ENCODE measurements at regions not wholly inside any gene's neighbourhood (a gene's known extent, or its start where the extent isn't known, plus 50 kb on each side); places are given as distances from the start of the nearest gene placed in this dataset.

- Histone ChIP-seq H3K4ac (ENCODE audit: low read length) (no peak overlapping the region), H4K91ac (ENCODE audit: low read depth, low read length, poor library complexity) (no peak overlapping the region), H3K18ac (ENCODE audit: low read length) (no peak overlapping the region), H3K9me3 (replicated peaks in 1 of 2; ENCODE audit: control insufficient read depth in 2 of 2, insufficient read depth in 1 of 2, low read depth in 1 of 2, low read length in 2 of 2) (peaks cover 0 to 9% of the 10 kb centered on the region in 2 donors), H2AK5ac (ENCODE audit: low read depth, low read length) (no peak overlapping the region), H2BK5ac (ENCODE audit: low read length) (no peak overlapping the region), H3K36me3 (replicated peaks in 1 of 2; ENCODE audit: control insufficient read depth in 2 of 2, insufficient read depth in 2 of 2, low read length in 2 of 2) (no peaks in the 10 kb centered on the region), H3K27ac (replicated peaks; ENCODE audit: low read length) (no peak overlapping the region), H3K4me3 (ENCODE audit: low read length in 2 of 2) (no peak overlapping the region), H3K79me1 (ENCODE audit: low read depth, low read length) (no peaks in the 10 kb centered on the region), H3K14ac (ENCODE audit: low read length) (no peak overlapping the region), H2BK15ac (ENCODE audit: low read length) (no peak overlapping the region), H2BK120ac (ENCODE audit: low read depth, low read length) (no peak overlapping the region), H3K4me1 (ENCODE audit: control insufficient read depth in 2 of 2, insufficient read depth in 1 of 2, low read depth in 1 of 2, low read length in 2 of 2) (peaks cover 4% of the 10 kb centered on the region in 2 donors), H3K9ac (ENCODE audit: low read depth, low read length, poor library complexity) (no peak overlapping the region), H2BK12ac (ENCODE audit: low read length) (no peak overlapping the region), H3K4me2 (ENCODE audit: insufficient read depth, low read length, poor library complexity, severe bottlenecking) (no peak overlapping the region), H4K8ac (ENCODE audit: low read depth, low read length) (no peak overlapping the region), H2AFZ (ENCODE audit: low read length) (no peak overlapping the region), H3K23ac (ENCODE audit: low read depth, low read length, poor library complexity) (no peak overlapping the region), H3K27me3 (ENCODE audit: control insufficient read depth in 3 of 3, insufficient read depth in 3 of 3, low read depth in 1 of 3, low read length in 3 of 3) (peaks cover 19 to 43% (median 34%) of the 10 kb centered on the region in 3 experiments)
- no CpG with 5 or more reads among the region's 4 CpGs for WGBS, 2 donors (ENCODE audit: extremely low coverage in 2 of 2, insufficient read length in 2 of 2, insufficient replicate concordance in 1 of 2)
- DNase-seq (ENCODE audit: low spot score): no peak
Observed at GRCh38 chr12:100720016-100720654, 74.4 kb upstream of the ANO4 start.

- H4K8ac ChIP-seq (ENCODE audit: low read depth, low read length): no peak overlapping the region
- DNase-seq (ENCODE audit: low spot score): no peak
- no peak overlapping the region for H2AFZ ChIP-seq (ENCODE audit: low read length)
- no peak overlapping the region for H3K18ac ChIP-seq (ENCODE audit: low read length)
- H3K9me3 ChIP-seq (replicated peaks in 1 of 2; ENCODE audit: control insufficient read depth in 2 of 2, insufficient read depth in 1 of 2, low read depth in 1 of 2, low read length in 2 of 2): peaks cover 0 to 6% of the 10 kb centered on the region in 2 donors
- H3K27me3 ChIP-seq (ENCODE audit: control insufficient read depth in 3 of 3, insufficient read depth in 3 of 3, low read depth in 1 of 3, low read length in 3 of 3): peaks cover 14 to 33% (median 24%) of the 10 kb centered on the region in 3 experiments
- no peak overlapping the region for H3K4ac ChIP-seq (ENCODE audit: low read length)
- no peak overlapping the region for H3K4me3 ChIP-seq (ENCODE audit: low read length in 2 of 2)
- H3K4me2 ChIP-seq (ENCODE audit: insufficient read depth, low read length, poor library complexity, severe bottlenecking): no peak overlapping the region
- H3K23ac ChIP-seq (ENCODE audit: low read depth, low read length, poor library complexity): no peak overlapping the region
- no peak overlapping the region for H2BK120ac ChIP-seq (ENCODE audit: low read depth, low read length)
- no peak overlapping the region for H2AK5ac ChIP-seq (ENCODE audit: low read depth, low read length)
- no CpG with 5 or more reads among the region's 2 CpGs for WGBS, 2 donors (ENCODE audit: extremely low coverage in 2 of 2, insufficient read length in 2 of 2, insufficient replicate concordance in 1 of 2)
- H3K9ac ChIP-seq (ENCODE audit: low read depth, low read length, poor library complexity): no peak overlapping the region
- H2BK12ac ChIP-seq (ENCODE audit: low read length): no peak overlapping the region
- no peaks in the 10 kb centered on the region for H3K36me3 ChIP-seq (replicated peaks in 1 of 2; ENCODE audit: control insufficient read depth in 2 of 2, insufficient read depth in 2 of 2, low read length in 2 of 2)
- H3K4me1 ChIP-seq (ENCODE audit: control insufficient read depth in 2 of 2, insufficient read depth in 1 of 2, low read depth in 1 of 2, low read length in 2 of 2): peaks cover 3 to 4% of the 10 kb centered on the region in 2 donors
- no peaks in the 10 kb centered on the region for H3K79me1 ChIP-seq (ENCODE audit: low read depth, low read length)
- no peak overlapping the region for H2BK15ac ChIP-seq (ENCODE audit: low read length)
- no peak overlapping the region for H4K91ac ChIP-seq (ENCODE audit: low read depth, low read length, poor library complexity)
- H3K27ac ChIP-seq (replicated peaks; ENCODE audit: low read length): no peak overlapping the region
- H3K14ac ChIP-seq (ENCODE audit: low read length): no peak overlapping the region
- no peak overlapping the region for H2BK5ac ChIP-seq (ENCODE audit: low read length)
Observed at GRCh38 chr12:100721169-100721568, 73.4 kb upstream of the ANO4 start.

GRCh38 chr12:100724071-100724470 lies 70.5 kb upstream of the ANO4 start:
- peaks cover 0 to 4% of the 10 kb centered on the region in 2 donors for H3K4me1 ChIP-seq (ENCODE audit: control insufficient read depth in 2 of 2, insufficient read depth in 1 of 2, low read depth in 1 of 2, low read length in 2 of 2)
- no CpG with 5 or more reads among the region's 3 CpGs for WGBS, 2 donors (ENCODE audit: extremely low coverage in 2 of 2, insufficient read length in 2 of 2, insufficient replicate concordance in 1 of 2)

GRCh38 chr12:100733817-100734593 lies 60.6 kb upstream of the ANO4 start:
- no peak overlapping the region for H2BK120ac ChIP-seq (ENCODE audit: low read depth, low read length)
- no peaks in the 10 kb centered on the region for H3K36me3 ChIP-seq (replicated peaks in 1 of 2; ENCODE audit: control insufficient read depth in 2 of 2, insufficient read depth in 2 of 2, low read length in 2 of 2)
- H3K4me1 ChIP-seq (ENCODE audit: control insufficient read depth in 2 of 2, insufficient read depth in 1 of 2, low read depth in 1 of 2, low read length in 2 of 2): no peaks in the 10 kb centered on the region
- H2BK5ac ChIP-seq (ENCODE audit: low read length): no peak overlapping the region
- no peak overlapping the region for H2AK5ac ChIP-seq (ENCODE audit: low read depth, low read length)
- no peak overlapping the region for H2BK12ac ChIP-seq (ENCODE audit: low read length)
- no peak overlapping the region for H3K27ac ChIP-seq (replicated peaks; ENCODE audit: low read length)
- H3K18ac ChIP-seq (ENCODE audit: low read length): no peak overlapping the region
- no peak overlapping the region for H4K8ac ChIP-seq (ENCODE audit: low read depth, low read length)
- no peak overlapping the region for H2AFZ ChIP-seq (ENCODE audit: low read length)
- H3K14ac ChIP-seq (ENCODE audit: low read length): no peak overlapping the region
- no peak overlapping the region for H3K4me3 ChIP-seq (ENCODE audit: low read length in 2 of 2)
- no peaks in the 10 kb centered on the region for H3K9me3 ChIP-seq (replicated peaks in 1 of 2; ENCODE audit: control insufficient read depth in 2 of 2, insufficient read depth in 1 of 2, low read depth in 1 of 2, low read length in 2 of 2)
- H2BK15ac ChIP-seq (ENCODE audit: low read length): no peak overlapping the region
- no CpG with 5 or more reads among the region's 5 CpGs for WGBS, 2 donors (ENCODE audit: extremely low coverage in 2 of 2, insufficient read length in 2 of 2, insufficient replicate concordance in 1 of 2)
- DNase-seq (ENCODE audit: low spot score): no peak
- no peak overlapping the region for H3K9ac ChIP-seq (ENCODE audit: low read depth, low read length, poor library complexity)
- no peak overlapping the region for H3K4ac ChIP-seq (ENCODE audit: low read length)
- H3K4me2 ChIP-seq (ENCODE audit: insufficient read depth, low read length, poor library complexity, severe bottlenecking): no peak overlapping the region
- H3K23ac ChIP-seq (ENCODE audit: low read depth, low read length, poor library complexity): no peak overlapping the region
- H3K79me1 ChIP-seq (ENCODE audit: low read depth, low read length): no peaks in the 10 kb centered on the region
- no peaks in the 10 kb centered on the region for H3K27me3 ChIP-seq (ENCODE audit: control insufficient read depth in 3 of 3, insufficient read depth in 3 of 3, low read depth in 1 of 3, low read length in 3 of 3)
- no peak overlapping the region for H4K91ac ChIP-seq (ENCODE audit: low read depth, low read length, poor library complexity)

More at GRCh38 chr12:100724071-100724470, 70.5 kb upstream of the ANO4 start:
- Histone ChIP-seq H3K4ac (ENCODE audit: low read length) (no peak overlapping the region), H3K27ac (replicated peaks; ENCODE audit: low read length) (no peak overlapping the region), H2BK12ac (ENCODE audit: low read length) (no peak overlapping the region), H3K36me3 (replicated peaks in 1 of 2; ENCODE audit: control insufficient read depth in 2 of 2, insufficient read depth in 2 of 2, low read length in 2 of 2) (no peaks in the 10 kb centered on the region), H3K4me2 (ENCODE audit: insufficient read depth, low read length, poor library complexity, severe bottlenecking) (peak overlapping the region; percentile 26), H4K91ac (ENCODE audit: low read depth, low read length, poor library complexity) (no peak overlapping the region), H3K23ac (ENCODE audit: low read depth, low read length, poor library complexity) (no peak overlapping the region), H3K4me3 (ENCODE audit: low read length in 2 of 2) (no peak overlapping the region), H3K9ac (ENCODE audit: low read depth, low read length, poor library complexity) (no peak overlapping the region), H3K9me3 (replicated peaks in 1 of 2; ENCODE audit: control insufficient read depth in 2 of 2, insufficient read depth in 1 of 2, low read depth in 1 of 2, low read length in 2 of 2) (no peaks in the 10 kb centered on the region), H3K79me1 (ENCODE audit: low read depth, low read length) (no peaks in the 10 kb centered on the region), H3K27me3 (ENCODE audit: control insufficient read depth in 3 of 3, insufficient read depth in 3 of 3, low read depth in 1 of 3, low read length in 3 of 3) (peaks cover 0 to 5% (median 0%) of the 10 kb centered on the region in 3 experiments), H2AFZ (ENCODE audit: low read length) (no peak overlapping the region), H2BK5ac (ENCODE audit: low read length) (no peak overlapping the region), H4K8ac (ENCODE audit: low read depth, low read length) (no peak overlapping the region), H2BK120ac (ENCODE audit: low read depth, low read length) (no peak overlapping the region), H3K18ac (ENCODE audit: low read length) (no peak overlapping the region), H3K14ac (ENCODE audit: low read length) (no peak overlapping the region), H2AK5ac (ENCODE audit: low read depth, low read length) (no peak overlapping the region), H2BK15ac (ENCODE audit: low read length) (no peak overlapping the region)
- peak; percentile 41 for DNase-seq (ENCODE audit: low spot score)

Data from neuronal stem cell (in vitro differentiated cells).